Activated CD8-positive, alpha-beta memory T cell treated with anti-CD3 and anti-CD28 coated beads, Interleukin-2, amount 10 ng/mL, durations not matched to agents 7 days and 5 days (primary cell): ENCODE measurements at regions not wholly inside any gene's neighbourhood (a gene's known extent, or its start where the extent isn't known, plus 50 kb on each side); places are given as distances from the start of the nearest gene placed in this dataset.

Experiments
- ATAC-seq: fragments of 150-1000 bp; cut with Tn5 transposase; one replicate; pipeline ENCODE4 v1.10.0; 2021; ENCODE audit warnings: moderate library complexity
- CTCF ChIA-PET: fragments of 350-600 bp; sonication (Branson Sonifier 250); formaldehyde crosslinking; loops from one replicate; lab custom pipeline; 2021; ENCODE audit warnings: antibody characterized with exemption; lab: Charles Lee
- DNase-seq: peaks from one replicate; pipeline ENCODE4 v3.0.0-alpha.2; 2020
- H3K27ac Mint-ChIP-seq: one replicate; pipeline ENCODE4 v1.8.0; 2021; ENCODE audit warnings: mild to moderate bottlenecking, mixed read lengths
- H3K27me3 Mint-ChIP-seq: one replicate; pipeline ENCODE4 v1.8.0; 2021; ENCODE audit warnings: mixed read lengths
- H3K36me3 Mint-ChIP-seq: one replicate; pipeline ENCODE4 v1.8.0; 2021; ENCODE audit warnings: mild to moderate bottlenecking, mixed read lengths
- H3K4me1 Mint-ChIP-seq: one replicate; pipeline ENCODE4 v1.8.0; 2021; ENCODE audit warnings: mixed read lengths
- H3K4me3 Mint-ChIP-seq: one replicate; pipeline ENCODE4 v1.8.0; 2021; ENCODE audit warnings: mild to moderate bottlenecking, moderate library complexity, mixed read lengths
- H3K9me3 Mint-ChIP-seq: one replicate; pipeline ENCODE4 v1.8.0; 2022; ENCODE audit warnings: low read depth, mixed read lengths

DNA sequence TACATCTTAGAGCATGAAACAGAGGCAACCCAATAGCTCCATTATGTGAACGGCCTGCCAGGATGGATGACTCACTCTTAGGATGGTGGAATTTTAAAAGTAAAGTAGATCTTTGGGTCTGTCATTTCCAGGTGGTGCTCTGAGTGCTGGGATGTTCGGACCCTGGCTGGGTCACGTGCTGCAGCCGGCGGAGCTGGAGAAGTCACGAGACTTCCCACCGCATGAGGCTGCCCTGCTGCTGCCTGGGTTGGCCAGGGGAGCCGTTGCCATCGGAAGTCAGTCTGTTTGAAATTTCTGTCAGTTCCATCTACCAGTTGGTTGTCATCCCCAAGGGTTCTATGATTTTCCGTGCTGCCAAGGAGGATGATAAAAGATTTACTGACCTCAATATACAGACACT lies 93.3 kb upstream of the ALKAL2 start:
- Mint-ChIP-seq H3K4me1 (no peaks in the 10 kb centered on the region), H3K9me3 (no peaks in the 10 kb centered on the region), H3K36me3 (no peaks in the 10 kb centered on the region), H3K27me3 (peaks cover 6% of the 10 kb centered on the region), H3K27ac (no peak overlapping the region), H3K4me3 (no peak overlapping the region)
- ATAC-seq (no peak), DNase-seq (no peak)
- CTCF ChIA-PET, result no interaction called here

DNA sequence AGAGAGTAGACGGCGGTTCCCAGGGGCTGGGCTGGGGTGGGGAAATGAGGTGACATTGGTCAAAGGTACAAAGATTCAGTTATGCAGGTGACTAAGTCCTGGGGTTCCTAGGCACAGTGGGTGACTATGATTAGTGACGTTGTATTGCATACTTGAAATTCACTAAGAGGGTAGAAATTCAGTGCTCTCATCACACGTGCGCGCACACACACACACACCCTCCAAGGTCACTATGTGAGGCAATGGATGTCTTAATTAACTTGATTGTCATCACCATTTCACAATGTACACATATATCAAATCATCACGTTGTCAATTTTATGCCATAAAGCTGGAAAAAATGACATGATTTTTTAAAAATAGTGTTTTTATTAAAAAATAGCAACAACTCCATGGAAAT lies 92.9 kb upstream of the ALKAL2 start:
- no peaks in the 10 kb centered on the region for H3K36me3 Mint-ChIP-seq
- DNase-seq, result no peak
- CTCF ChIA-PET, result no interaction called here

DNA sequence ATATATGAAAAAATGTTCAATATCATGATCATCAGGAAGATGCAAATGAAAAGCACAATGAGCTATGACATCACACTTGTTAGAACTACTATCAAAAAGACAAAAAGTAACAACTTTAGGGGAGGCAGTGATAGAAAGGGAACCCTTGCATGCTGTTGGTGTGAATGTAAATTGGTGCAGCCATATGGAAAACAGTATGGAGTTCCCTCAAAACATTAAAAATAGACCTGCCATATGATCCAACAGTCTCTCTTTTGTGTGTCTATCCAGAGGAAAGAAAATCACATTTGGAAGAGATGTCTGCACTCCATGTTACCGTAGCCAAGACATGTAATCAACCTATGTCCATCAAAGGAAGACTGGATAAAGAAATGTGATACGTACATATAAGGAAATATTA lies 92.3 kb upstream of the ALKAL2 start:
- Mint-ChIP-seq H3K4me1 (no peaks in the 10 kb centered on the region), H3K27ac (no peak overlapping the region), H3K9me3 (no peaks in the 10 kb centered on the region), H3K27me3 (peaks cover 8% of the 10 kb centered on the region), H3K4me3 (no peak overlapping the region), H3K36me3 (no peaks in the 10 kb centered on the region)
- DNase-seq (no peak), ATAC-seq (no peak)
- CTCF ChIA-PET, result no interaction called here

More for the DNA sequence above, 92.9 kb upstream of the ALKAL2 start:
- H3K27ac Mint-ChIP-seq, result no peak overlapping the region
- peaks cover 6% of the 10 kb centered on the region for H3K27me3 Mint-ChIP-seq
- H3K4me3 Mint-ChIP-seq, result no peak overlapping the region
- H3K4me1 Mint-ChIP-seq, result no peaks in the 10 kb centered on the region
- ATAC-seq, result no peak
- no peaks in the 10 kb centered on the region for H3K9me3 Mint-ChIP-seq

DNA sequence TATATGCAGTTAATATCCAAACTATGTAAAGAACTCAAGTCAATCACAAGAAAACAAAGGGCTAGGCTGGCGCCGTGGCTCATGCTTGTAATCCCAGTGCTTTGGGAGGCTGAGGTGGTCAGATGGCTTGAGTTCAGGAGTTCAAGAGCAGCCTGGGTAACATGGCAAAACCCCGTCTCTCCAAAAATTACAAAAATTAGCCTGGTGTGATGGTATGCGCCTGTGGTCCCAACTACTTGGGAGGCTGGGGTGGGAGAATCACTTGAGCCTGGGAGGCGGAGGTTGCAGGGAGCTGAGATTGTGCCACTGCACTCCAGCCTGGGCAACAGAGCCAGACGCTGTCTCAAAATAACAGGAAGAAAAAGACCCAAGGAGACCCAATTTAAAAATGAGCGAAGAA lies 91.9 kb upstream of the ALKAL2 start:
- CTCF ChIA-PET, result no interaction called here
- DNase-seq (no peak), ATAC-seq (no peak)
- Mint-ChIP-seq H3K27me3 (peaks cover 8% of the 10 kb centered on the region), H3K36me3 (no peaks in the 10 kb centered on the region), H3K4me1 (no peaks in the 10 kb centered on the region), H3K27ac (no peak overlapping the region), H3K4me3 (no peak overlapping the region), H3K9me3 (no peaks in the 10 kb centered on the region)

DNA sequence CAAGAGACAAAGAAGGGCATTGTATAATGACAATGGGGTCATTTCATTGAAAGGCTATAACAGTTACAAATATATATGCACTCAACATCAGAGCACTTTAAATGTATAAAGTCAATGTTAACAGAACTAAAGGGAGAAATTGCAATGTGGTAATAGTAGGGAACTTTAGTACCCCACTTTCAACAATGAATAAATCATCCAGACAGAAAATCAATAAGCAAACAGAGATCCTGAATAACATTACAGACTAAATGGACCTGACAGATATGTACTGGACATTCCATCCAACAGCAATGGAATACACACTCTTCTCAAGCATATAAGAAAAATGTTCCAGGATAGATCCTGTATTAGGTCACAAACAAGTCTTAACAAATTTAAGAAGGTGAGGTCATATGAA lies 90.5 kb upstream of the ALKAL2 start:
- CTCF ChIA-PET, result no interaction called here
- DNase-seq (no peak), ATAC-seq (no peak)
- Mint-ChIP-seq H3K36me3 (no peaks in the 10 kb centered on the region), H3K27me3 (peaks cover 8% of the 10 kb centered on the region), H3K9me3 (no peaks in the 10 kb centered on the region), H3K27ac (no peak overlapping the region), H3K4me1 (no peaks in the 10 kb centered on the region), H3K4me3 (no peak overlapping the region)

DNA sequence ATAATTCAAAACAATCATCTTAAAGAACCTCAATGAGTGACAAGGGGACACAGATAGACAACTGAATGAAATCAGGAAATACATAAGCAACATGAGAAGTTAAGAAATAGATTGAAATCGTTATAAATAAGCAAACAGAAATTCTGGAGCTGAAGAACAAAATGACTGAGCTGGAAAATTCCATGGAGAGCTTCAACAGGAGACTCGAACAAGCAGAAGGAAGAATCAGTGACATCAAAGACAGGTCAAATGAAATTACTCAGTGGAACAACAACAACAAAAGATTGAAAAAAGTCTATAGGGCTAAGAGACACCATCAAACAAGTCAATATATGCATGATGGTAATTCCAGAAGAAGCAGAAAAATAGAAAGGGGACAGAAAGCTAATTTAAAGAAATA lies 89.5 kb upstream of the ALKAL2 start:
- CTCF ChIA-PET, result interaction anchor here (0.8 kb wide), 1 partner anchor 1436 kb away, joined by 3 read pairs; no protein-coding TSS in a partner anchor
- Mint-ChIP-seq H3K4me1 (no peaks in the 10 kb centered on the region), H3K27ac (no peak overlapping the region), H3K27me3 (peaks cover 8% of the 10 kb centered on the region), H3K9me3 (no peaks in the 10 kb centered on the region), H3K4me3 (no peak overlapping the region), H3K36me3 (no peaks in the 10 kb centered on the region)
- DNase-seq (no peak), ATAC-seq (no peak)

DNA sequence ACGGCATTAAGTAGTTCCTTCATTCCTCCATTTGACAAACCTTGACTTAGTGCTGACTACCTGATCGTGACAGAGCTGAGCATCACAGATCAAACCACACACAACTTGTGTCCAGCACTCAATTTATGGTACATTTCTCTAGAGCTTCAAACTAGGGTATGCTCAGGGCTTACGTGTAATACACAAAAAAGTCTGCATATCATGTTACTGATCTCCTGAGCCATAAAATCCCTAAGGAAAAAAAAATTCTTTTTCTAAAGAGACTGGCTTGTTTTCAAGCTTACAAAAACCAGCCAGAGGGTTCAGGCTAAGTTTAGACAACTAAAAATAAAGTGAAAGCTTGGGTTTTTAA lies 88.0 kb upstream of the ALKAL2 start:
- Mint-ChIP-seq H3K4me3 (no peak overlapping the region), H3K36me3 (no peaks in the 10 kb centered on the region), H3K27me3 (peaks cover 14% of the 10 kb centered on the region), H3K27ac (no peak overlapping the region), H3K9me3 (no peaks in the 10 kb centered on the region), H3K4me1 (no peaks in the 10 kb centered on the region)
- ATAC-seq (no peak), DNase-seq (no peak)
- CTCF ChIA-PET, result no interaction called here

DNA sequence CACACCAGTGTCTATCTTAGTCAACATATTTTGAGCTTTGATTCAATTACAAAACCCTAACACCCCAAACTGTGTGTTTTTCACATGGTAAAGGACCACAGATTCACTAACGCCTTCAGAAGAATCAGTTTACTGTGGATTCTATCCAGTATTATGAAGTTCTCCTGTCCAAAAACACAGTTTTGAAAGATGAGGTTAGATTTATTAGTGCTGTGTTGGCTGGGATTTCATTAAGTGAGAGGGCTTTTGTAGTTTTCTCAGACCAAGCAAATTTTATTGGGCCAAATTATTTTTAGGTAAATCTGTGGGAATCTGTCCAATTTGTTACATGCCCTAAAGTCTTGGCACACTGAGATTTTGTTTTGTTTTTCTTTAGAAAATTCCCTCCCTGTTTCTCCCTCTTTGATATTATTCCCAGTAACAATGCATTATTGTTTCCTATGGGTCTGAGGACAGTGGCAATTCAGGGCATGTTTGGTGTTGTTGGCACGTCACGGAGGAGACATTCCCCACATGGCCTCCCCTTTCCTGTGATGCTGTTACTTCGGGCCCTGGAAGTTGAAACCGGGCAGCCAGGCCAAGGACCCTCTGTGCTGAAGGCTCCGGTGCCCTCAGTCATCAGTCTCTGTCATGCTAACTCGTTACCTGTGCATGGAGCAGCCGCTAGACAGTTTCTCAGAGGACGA lies 87.5 kb upstream of the ALKAL2 start:
- CTCF ChIA-PET, result no interaction called here
- no peak for DNase-seq
- peaks cover 15% of the 10 kb centered on the region for H3K27me3 Mint-ChIP-seq
- no peak overlapping the region for H3K27ac Mint-ChIP-seq
- H3K36me3 Mint-ChIP-seq, result no peaks in the 10 kb centered on the region
- no peaks in the 10 kb centered on the region for H3K4me1 Mint-ChIP-seq
- no peak for ATAC-seq
- no peak overlapping the region for H3K4me3 Mint-ChIP-seq
- no peaks in the 10 kb centered on the region for H3K9me3 Mint-ChIP-seq

DNA sequence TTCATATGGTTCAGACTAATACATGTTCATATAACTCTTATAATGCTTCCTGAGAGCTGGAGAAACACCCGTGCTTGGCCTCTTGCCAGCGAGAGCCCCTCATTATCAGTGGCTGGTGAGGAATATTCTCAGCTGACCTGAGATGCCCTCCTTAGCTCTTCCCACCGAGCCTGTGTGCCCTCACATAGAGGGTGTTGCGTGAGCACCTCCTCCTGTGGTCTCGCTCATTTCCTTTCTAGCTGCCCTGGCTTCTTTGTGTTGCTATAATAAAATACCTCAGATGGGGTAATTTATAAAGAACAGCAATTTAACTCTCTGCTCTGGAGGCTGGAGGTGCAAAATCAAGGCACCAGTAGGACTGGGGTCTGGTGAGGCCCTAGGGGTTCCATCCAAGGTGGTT lies 80.5 kb upstream of the ALKAL2 start:
- ATAC-seq (no peak), DNase-seq (no peak)
- no peak overlapping the region for H3K4me3 Mint-ChIP-seq
- H3K36me3 Mint-ChIP-seq, result no peaks in the 10 kb centered on the region
- H3K27me3 Mint-ChIP-seq, result peaks cover 7% of the 10 kb centered on the region
- no peaks in the 10 kb centered on the region for H3K4me1 Mint-ChIP-seq
- no peak overlapping the region for H3K27ac Mint-ChIP-seq
- CTCF ChIA-PET, result no interaction called here
- no peaks in the 10 kb centered on the region for H3K9me3 Mint-ChIP-seq

DNA sequence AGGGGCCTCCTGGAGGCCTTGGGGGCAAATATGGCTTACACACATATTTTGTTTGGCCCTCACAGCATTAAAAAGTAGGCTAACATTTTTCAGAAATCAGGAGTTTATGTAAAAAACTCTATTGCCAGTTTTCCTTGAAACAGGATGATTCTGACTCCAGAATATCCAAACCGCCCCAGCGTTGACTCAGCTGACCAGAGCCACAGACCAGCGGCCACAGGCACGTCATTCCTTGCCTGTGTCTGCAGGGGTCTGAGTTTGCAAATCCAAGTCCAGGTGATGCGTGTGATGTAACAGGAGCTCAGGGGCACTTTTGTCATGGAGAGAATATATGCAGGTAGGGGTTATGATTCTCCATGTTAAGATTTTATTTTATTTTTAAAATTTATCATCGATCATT lies 79.4 kb upstream of the ALKAL2 start:
- CTCF ChIA-PET, result no interaction called here

DNA sequence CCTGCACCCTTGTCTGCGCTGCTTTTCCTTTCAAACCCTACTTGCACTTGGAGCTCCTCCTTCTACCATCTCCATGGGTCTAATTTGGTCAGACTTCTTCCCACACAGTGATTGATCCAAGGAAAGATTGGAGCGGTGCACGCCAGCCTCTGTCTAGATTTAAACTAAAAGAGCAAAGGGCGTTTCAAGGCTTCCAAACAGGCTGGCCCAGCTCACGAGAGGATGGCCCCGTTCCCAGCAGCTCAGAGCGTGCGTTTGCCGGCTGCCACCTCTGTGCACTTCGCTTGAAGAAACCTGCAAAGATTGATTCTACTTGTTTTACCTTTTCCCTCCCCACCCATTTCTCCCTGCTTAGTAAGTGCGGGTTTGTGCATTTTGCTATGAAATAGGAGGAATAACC lies 78.8 kb upstream of the ALKAL2 start:
- no peak for ATAC-seq
- H3K36me3 Mint-ChIP-seq, result no peaks in the 10 kb centered on the region
- H3K27me3 Mint-ChIP-seq, result peaks cover 7% of the 10 kb centered on the region
- no peaks in the 10 kb centered on the region for H3K9me3 Mint-ChIP-seq
- DNase-seq, result no peak
- H3K4me1 Mint-ChIP-seq, result no peaks in the 10 kb centered on the region
- no peak overlapping the region for H3K27ac Mint-ChIP-seq
- CTCF ChIA-PET, result no interaction called here
- H3K4me3 Mint-ChIP-seq, result no peak overlapping the region

More for the DNA sequence above, 79.4 kb upstream of the ALKAL2 start:
- no peak for DNase-seq
- Mint-ChIP-seq H3K9me3 (no peaks in the 10 kb centered on the region), H3K4me3 (no peak overlapping the region), H3K27me3 (peaks cover 7% of the 10 kb centered on the region), H3K36me3 (no peaks in the 10 kb centered on the region), H3K27ac (no peak overlapping the region), H3K4me1 (no peaks in the 10 kb centered on the region)
- no peak for ATAC-seq

DNA sequence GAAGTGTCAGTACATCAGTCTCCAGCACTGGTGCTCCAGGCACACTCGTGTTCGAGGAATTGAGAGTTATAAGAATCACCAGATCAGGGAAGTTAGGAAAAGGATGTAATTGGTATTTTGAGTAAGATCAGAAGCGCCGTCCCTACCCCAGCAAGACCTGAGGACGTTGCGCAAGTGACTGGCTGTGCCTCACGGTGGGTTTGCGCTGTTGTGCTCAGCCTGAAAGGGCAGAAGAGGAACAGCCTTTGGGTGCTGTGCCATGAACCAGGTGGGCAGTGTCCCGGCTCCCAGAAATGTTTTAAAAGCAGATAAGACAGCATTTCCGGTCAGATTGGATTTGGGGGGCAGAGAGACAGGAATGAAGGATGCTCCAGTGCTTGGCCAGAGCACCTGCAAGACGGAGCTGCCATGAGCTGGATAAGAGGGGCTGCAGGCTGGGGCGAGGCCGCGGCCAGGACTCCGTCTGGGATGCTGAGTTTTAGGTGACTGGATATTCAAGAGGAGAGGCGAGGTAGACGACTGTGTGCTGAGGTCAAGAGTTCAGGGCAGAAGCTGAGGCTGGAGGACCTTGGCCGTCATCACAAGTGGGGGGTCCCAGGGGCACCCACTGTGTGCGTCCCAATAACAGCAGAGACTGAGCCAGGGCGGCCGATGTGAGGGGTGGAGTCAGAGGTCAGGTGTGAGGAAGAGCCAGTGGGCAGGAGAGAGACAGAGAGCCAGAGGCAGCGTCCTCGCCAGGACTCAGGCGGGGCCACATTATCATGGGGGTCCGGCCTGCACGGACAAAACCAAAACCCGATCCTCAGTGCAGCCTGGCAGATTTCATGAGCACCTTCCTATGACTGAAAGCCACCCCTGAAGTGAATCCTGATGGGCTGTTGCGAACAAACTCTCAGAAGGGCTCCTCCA lies 77.7 kb upstream of the ALKAL2 start:
- no peak overlapping the region for H3K4me3 Mint-ChIP-seq
- no peaks in the 10 kb centered on the region for H3K9me3 Mint-ChIP-seq
- H3K27ac Mint-ChIP-seq, result no peak overlapping the region
- DNase-seq, result no peak
- H3K4me1 Mint-ChIP-seq, result no peaks in the 10 kb centered on the region
- no peak for ATAC-seq
- H3K36me3 Mint-ChIP-seq, result no peaks in the 10 kb centered on the region
- peaks cover under 1% of the 10 kb centered on the region for H3K27me3 Mint-ChIP-seq
- CTCF ChIA-PET, result no interaction called here

DNA sequence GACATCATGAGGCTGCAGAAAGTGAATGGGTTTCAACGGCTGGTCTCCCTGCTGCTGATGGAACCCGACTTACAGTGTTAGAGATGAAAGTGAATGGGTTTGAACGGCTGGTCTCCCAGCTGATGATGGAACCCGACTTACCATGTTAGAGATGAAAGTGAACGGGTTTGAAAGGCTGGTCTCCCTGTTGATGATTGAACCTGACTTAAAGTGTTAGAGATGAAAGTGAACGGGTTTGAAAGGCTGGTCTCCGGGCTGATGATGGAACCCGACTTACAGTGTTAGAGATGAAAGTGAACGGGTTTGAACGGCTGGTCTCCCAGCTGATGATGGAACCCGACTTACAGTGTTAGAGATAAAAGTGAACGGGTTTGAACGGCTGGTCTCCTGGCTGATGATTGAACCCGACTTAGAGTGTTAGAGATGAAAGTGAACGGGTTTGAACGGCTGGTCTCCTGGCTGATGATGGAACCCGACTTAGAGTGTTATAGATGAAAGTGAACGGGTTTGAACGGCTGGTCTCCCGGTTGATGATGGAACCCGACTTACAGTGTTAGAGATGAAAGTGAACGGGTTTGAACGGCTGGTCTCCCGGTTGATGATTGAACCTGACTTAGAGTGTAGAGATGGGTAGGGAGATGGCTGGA lies 76.1 kb upstream of the ALKAL2 start:
- Mint-ChIP-seq H3K27ac (no peak overlapping the region), H3K9me3 (no peaks in the 10 kb centered on the region), H3K4me3 (no peak overlapping the region), H3K36me3 (no peaks in the 10 kb centered on the region), H3K27me3 (peaks cover 9% of the 10 kb centered on the region), H3K4me1 (no peaks in the 10 kb centered on the region)
- ATAC-seq, result no peak
- CTCF ChIA-PET, result no interaction called here
- DNase-seq, result no peak

DNA sequence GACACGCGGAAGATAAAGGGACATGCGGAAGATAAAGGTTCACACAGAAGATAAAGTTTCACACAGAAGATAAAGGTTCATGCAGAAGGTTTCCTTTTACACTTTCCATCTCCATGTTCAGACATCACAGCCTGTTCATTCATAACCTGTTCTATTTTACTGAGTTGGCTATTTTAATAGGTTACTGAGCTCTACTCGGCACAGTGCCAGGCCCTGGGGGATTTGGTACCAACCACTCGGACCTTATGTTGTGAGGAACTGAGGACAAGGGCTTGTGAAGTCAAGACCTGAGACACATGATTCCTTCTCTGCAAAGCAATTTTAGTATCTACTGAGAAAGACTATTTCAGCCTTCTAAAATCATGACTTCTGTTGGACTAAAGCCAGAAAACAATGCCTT lies 75.0 kb upstream of the ALKAL2 start:
- Mint-ChIP-seq H3K9me3 (no peaks in the 10 kb centered on the region), H3K4me1 (no peaks in the 10 kb centered on the region), H3K36me3 (no peaks in the 10 kb centered on the region), H3K27ac (no peak overlapping the region), H3K27me3 (peaks cover 9% of the 10 kb centered on the region), H3K4me3 (no peak overlapping the region)
- ATAC-seq, result no peak
- CTCF ChIA-PET, result no interaction called here
- DNase-seq, result no peak
